ENCODE measurements at regions not wholly inside any gene's neighbourhood (a gene's known extent, or its start where the extent isn't known, plus 50 kb on each side); places are given as distances from the start of the nearest gene placed in this dataset.

- TF ChIP-seq CTCF (IDR thresholded peaks at IDR 0.05) (no peak), POLR2A (IDR thresholded peaks at IDR 0.05) (no peak)
- Histone ChIP-seq H3K36me3 (ENCODE audit: low read depth, missing control alignments) (no peaks in the 10 kb centered on the region), H3K27ac (no peak overlapping the region), H3K4me3 (no peak overlapping the region), H3K4me1 (no peaks in the 10 kb centered on the region), H3K9me3 (no peaks in the 10 kb centered on the region), H3K27me3 (no peaks in the 10 kb centered on the region)
- 73 to 76% methylated on average over 1 of the region's 1 CpG for WGBS, 2 donors
- no peak for DNase-seq
- intact Hi-C loops (cut with DNase I; ENCODE audit: low total_unique reads) = no loop called here
Measured at GRCh38 chr15:37520882-37521281, 413.6 kb upstream of the TMCO5A start.

GRCh38 chr15:37524601-37525000 lies 409.8 kb upstream of the TMCO5A start:
- no peaks in the 10 kb centered on the region for H3K9me3 ChIP-seq
- H3K27me3 ChIP-seq = no peaks in the 10 kb centered on the region
- H3K4me3 ChIP-seq = no peak overlapping the region
- H3K36me3 ChIP-seq (ENCODE audit: low read depth, missing control alignments) = no peaks in the 10 kb centered on the region
- no peak overlapping the region for H3K27ac ChIP-seq
- intact Hi-C loops (cut with DNase I; ENCODE audit: low total_unique reads) = no loop called here
- TF ChIP-seq CTCF (IDR thresholded peaks at IDR 0.05) = no peak
- no peak for TF ChIP-seq POLR2A (IDR thresholded peaks at IDR 0.05)
- DNase-seq = no peak
- H3K4me1 ChIP-seq = no peaks in the 10 kb centered on the region

- no peak for DNase-seq
- intact Hi-C loops (cut with DNase I; ENCODE audit: low total_unique reads) = no loop called here
- no peaks in the 10 kb centered on the region for H3K36me3 ChIP-seq (ENCODE audit: low read depth, missing control alignments)
- WGBS, 2 donors = 87 to 95% methylated on average over 2 of the region's 2 CpGs
- no peaks in the 10 kb centered on the region for H3K9me3 ChIP-seq
- H3K4me1 ChIP-seq = no peaks in the 10 kb centered on the region
- TF ChIP-seq POLR2A (IDR thresholded peaks at IDR 0.05) (no peak), CTCF (IDR thresholded peaks at IDR 0.05) (no peak)
- no peaks in the 10 kb centered on the region for H3K27me3 ChIP-seq
- H3K27ac ChIP-seq = no peak overlapping the region
- no peak overlapping the region for H3K4me3 ChIP-seq
Measured at GRCh38 chr15:37528432-37528831, 406.0 kb upstream of the TMCO5A start.

GRCh38 chr15:37536967-37537605 lies 397.4 kb upstream of the TMCO5A start:
- no peak for DNase-seq
- WGBS, 2 donors = 78 to 91% methylated on average over 2 of the region's 2 CpGs
- Histone ChIP-seq H3K4me3 (no peak overlapping the region), H3K4me1 (no peaks in the 10 kb centered on the region), H3K36me3 (ENCODE audit: low read depth, missing control alignments) (no peaks in the 10 kb centered on the region), H3K9me3 (no peaks in the 10 kb centered on the region), H3K27me3 (no peaks in the 10 kb centered on the region), H3K27ac (no peak overlapping the region)
- TF ChIP-seq POLR2A (IDR thresholded peaks at IDR 0.05) (no peak), CTCF (IDR thresholded peaks at IDR 0.05) (no peak)
- intact Hi-C loops (cut with DNase I; ENCODE audit: low total_unique reads) = no loop called here

GRCh38 chr15:37537802-37538201 lies 396.6 kb upstream of the TMCO5A start:
- DNase-seq = no peak
- Histone ChIP-seq H3K4me3 (no peak overlapping the region), H3K27ac (no peak overlapping the region), H3K36me3 (ENCODE audit: low read depth, missing control alignments) (no peaks in the 10 kb centered on the region), H3K27me3 (no peaks in the 10 kb centered on the region), H3K4me1 (no peaks in the 10 kb centered on the region), H3K9me3 (no peaks in the 10 kb centered on the region)
- 88 to 93% methylated on average over 1 of the region's 1 CpG for WGBS, 2 donors
- intact Hi-C loops (cut with DNase I; ENCODE audit: low total_unique reads) = no loop called here
- TF ChIP-seq POLR2A (IDR thresholded peaks at IDR 0.05) = no peak
- no peak for TF ChIP-seq CTCF (IDR thresholded peaks at IDR 0.05)

Measured in testis (tissue), 2 donors.